SH-SY5Y (cell line): ENCODE measurements at regions not wholly inside any gene's neighbourhood (a gene's known extent, or its start where the extent isn't known, plus 50 kb on each side); places are given as distances from the start of the nearest gene placed in this dataset.

Experiments used
- GATA2 ChIP-seq: IDR thresholded peaks from 2 replicates; pipeline ENCODE4 v1.6.1; 2011; ENCODE audit warnings: mild to moderate bottlenecking, low read depth, low read length
- GATA3 ChIP-seq: IDR thresholded peaks from 2 replicates; pipeline ENCODE4 v1.6.1; 2011; ENCODE audit warnings: low read depth, mild to moderate bottlenecking, low read length, moderate library complexity

DNA sequence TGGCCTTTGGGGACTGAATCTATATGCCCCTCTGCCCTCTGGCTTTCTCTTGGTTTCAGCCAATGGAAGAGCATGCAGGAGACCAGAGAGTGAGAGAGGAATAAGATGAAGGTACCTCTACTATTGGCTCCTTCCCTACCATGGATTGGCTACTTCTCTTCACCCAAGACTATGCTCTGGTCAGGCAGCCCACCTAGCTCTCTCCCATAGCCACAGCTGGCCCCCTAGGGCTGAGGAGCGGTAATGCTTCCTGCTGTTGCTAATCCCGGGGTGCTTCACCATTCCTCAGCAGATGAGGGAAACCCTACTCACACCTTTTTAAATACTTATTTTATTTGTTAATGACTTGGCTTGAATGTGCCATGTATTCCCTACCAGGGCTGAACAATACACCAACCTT lies 142.4 kb downstream of the MREG start:
- no peak for TF ChIP-seq GATA2

DNA sequence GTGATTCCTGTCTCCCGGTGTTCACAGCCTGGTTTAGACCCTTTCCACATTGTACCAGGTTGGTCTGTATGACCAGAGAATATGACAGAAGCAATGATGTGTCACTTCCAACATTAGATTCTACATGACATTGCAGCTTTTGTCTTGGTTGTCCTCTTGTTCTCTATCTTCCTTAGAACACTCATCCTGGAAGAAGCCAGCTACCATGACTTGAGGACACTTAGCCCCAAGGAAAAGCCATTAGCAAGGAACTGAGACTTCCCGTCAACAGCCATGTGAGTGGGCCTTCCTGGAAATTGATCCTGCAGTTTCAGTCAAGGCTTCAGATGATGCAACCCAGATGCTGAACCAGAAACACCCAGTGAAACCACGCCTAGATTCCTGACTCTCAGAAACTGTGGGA lies 143.3 kb downstream of the MREG start:
- TF ChIP-seq GATA3 (no peak), GATA2 (no peak)

DNA sequence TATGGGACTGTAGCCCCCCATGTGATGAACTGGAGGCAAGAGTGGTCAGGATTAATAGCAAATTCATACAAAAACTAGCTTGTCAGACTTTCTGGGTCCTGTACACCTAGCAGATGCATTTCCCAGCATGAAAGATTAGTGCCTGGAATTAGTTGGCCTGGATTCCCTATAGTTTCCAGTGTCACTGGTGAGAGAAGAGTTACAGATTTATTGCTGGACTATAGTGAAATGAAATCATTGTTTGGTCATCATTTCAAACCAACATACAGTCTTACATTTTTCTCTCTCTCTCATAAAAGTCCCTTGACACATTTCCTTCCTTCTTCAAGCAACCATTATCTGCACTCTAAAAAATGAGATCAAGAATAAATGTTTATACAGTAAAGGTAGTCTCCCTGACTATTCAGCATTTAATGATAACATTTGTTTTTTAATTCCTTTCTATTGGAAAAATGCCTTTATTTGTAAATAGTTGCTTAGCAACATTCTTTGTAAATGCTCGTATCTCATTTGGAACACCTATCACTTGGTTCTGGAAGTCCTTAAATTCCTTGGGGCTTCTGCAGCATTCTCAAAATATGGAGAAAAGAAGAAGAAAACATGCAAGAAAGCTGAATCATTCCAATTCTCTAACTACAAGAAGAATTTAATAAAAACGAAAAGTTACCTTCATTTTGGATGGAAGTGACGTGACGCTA lies 144.4 kb downstream of the MREG start:
- no peak for TF ChIP-seq GATA2
- TF ChIP-seq GATA3, result no peak

DNA sequence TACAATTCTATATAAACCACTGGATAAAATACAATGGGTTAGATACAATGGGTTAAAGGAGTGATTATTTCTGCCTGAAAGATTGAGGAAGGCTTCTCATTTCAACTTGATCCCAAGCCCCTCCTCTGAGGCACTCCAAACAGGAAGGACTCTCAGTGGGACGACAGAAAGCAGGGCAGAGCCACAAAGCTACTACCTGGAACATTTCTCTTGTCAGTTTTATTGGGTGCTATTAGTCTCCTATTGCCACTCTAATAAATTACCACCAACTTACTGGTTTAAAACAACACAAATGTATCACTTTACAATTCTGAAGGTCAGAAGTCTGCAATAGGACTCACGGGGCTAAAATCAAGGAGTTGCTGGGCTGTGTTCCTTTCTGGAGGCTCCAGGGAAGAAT lies 146.7 kb downstream of the MREG start:
- TF ChIP-seq GATA2 (no peak), GATA3 (no peak)

DNA sequence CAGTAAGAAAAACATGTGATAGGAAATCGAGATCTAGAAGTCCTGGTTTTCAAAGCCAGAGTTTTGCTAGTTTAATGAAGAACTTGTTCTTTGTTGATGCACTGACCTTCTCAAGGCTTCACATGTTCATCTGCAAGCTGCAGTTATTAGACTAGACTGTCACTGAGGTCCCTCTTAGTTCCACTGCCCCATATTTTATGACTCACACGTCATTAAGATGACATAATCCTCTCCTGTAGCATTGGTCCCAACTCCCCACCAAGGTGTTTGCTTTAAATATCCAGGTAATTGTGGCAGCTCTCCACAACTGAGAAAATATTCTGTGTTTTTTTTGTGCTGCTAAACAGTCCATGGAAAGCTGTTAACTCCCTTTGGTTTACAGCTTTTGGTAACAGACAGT lies 149.7 kb downstream of the MREG start:
- no peak for TF ChIP-seq GATA3
- no peak for TF ChIP-seq GATA2

DNA sequence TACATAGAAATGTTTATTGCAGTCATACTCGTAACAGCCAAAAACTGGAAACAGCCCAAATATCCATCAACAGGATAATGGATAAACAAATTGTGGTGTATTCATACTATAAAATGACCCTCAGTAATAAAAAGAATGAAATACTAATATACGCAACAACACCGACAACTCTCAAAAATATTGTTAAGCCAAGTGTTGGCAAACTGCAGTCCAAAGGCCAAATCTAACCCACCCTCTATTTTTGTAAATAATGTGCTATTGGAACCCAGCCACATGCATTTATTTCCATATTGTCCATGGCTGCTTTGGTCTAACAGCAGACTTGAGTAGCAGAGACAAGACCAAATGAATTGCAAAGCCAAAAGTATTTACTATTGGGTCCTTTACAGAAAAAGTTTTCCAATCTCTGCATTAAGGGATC lies 151.0 kb downstream of the MREG start:
- no peak for TF ChIP-seq GATA2
- TF ChIP-seq GATA3, result no peak

DNA sequence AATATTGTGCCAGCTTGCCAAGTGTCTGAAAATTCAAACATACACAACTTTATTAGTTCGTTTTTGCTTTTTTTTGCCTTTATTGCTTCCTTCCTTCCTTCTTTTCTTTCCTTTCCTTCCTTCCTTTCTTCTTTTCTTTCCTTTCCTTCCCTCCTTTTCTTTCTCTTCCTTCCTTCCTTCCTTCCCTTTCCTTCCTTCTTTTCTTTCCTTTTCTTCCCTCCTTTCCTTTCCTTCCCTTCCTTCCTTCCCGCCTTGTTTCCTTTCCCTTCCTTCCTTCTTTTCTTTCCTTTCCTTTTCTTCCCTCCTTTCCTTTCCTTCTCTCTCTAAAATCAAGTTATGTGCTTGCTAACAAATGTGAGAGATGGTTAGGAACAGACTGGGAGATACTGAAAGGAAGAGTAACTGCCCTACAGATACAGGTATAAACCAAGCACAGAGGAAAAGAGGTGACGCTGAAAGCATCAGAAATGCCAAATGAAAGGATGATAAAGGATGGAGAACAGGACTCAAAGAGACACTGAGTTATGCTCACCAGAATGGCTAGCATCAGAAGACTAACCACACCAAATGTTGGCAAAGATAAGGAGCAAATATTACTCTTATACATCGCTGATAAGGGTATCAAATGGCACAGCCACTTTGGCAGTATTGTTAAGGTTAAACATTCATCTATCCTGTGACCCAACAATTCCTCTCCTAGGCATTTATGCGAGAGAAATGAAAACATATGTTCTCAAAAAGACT lies 151.6 kb downstream of the MREG start:
- TF ChIP-seq GATA3 (no peak), GATA2 (no peak)

DNA sequence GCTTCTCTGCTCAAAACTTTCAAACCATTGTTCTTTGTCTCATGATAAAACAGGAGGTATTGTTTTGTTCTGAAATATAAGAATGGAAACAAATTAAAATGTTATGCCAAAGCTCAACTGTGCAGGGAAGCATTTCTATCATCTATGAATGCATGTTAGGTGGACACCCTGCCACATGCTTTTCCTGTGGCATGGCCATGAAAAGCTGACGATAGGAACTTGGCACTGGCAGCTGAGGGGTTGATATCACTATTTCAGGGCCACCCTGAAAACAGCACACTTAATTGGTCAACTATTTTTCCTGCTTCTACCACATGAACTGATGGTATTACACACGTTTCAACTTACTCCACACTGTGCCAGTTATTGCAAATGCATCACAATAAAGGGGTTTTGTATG lies 157.3 kb downstream of the MREG start:
- TF ChIP-seq GATA3, result no peak
- no peak for TF ChIP-seq GATA2

DNA sequence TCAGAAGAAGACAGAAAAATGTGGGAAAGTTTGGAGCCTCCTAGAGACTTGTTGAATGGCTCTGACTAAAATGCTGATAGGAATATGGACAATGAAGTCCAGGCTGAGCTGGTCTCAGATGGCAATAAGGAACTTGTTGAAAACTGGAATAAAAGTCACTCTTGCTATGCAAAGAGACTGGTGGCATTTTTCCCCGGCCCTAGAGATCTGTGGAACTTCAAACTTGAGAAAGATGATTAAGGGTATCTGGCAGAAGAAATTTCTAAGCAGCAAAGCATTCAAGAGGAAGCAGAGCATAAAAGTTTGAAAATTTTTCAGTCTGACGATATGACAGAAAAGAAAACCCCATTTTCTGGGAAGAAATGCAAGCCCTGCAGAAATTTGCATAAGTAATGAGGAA lies 159.3 kb downstream of the MREG start:
- TF ChIP-seq GATA2 (no peak), GATA3 (no peak)

DNA sequence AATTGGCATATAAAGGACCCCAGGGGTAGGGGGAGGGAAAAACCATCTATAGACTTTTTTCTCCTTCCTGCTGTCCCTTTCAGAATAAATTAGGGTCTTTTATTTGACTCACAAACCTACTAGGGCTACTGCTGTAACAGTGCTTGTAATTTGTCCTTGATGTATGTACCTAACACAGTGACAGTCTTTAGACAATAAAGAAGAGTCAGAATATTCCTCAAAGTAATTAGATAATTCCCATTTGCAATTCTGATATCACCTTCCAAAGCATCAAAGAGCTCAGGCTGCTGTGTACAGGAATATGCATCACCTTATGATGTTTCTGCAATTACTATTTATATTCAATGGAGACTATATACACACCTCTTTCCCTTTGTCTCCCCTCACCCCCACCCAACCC lies 161.7 kb downstream of the MREG start:
- TF ChIP-seq GATA3 (no peak), GATA2 (no peak)

DNA sequence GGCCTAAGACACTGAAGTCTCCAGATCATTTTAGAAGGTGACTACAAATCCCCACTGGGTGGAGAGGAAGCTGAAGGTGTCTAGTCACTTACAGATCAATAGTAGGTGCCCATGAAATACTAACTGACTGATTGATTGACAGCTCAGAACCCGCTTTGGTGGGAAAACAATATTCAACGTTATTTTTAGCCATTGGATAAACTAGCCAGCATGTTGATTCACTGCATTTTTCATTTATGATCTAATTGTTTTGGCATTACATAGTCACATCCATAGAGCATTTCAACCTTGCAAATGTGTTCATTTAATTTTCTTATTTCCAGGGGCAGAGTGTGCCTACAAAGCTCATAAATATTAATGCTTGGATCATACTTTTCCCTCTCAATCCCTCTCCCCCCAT lies 162.3 kb downstream of the MREG start:
- TF ChIP-seq GATA3 (no peak), GATA2 (no peak)

DNA sequence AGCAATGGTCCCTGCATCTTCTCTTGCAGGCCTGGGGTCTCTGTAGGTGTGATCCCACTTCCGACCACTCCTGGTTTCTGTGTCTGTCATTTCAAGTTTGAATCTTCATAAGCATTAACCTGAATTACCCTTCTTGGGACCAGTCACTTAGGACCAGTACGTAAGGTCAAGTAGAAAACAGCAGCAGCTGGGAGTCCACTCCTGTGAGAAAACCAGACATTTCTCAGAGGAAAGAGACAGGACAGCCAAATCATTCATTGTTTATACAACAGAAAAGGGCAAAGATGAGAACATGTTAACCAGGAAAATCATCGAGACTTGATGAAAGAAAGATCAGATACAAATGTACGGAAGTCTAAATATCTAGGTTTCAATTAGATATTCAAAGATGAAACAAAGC lies 163.0 kb downstream of the MREG start:
- TF ChIP-seq GATA3 (no peak), GATA2 (no peak)

DNA sequence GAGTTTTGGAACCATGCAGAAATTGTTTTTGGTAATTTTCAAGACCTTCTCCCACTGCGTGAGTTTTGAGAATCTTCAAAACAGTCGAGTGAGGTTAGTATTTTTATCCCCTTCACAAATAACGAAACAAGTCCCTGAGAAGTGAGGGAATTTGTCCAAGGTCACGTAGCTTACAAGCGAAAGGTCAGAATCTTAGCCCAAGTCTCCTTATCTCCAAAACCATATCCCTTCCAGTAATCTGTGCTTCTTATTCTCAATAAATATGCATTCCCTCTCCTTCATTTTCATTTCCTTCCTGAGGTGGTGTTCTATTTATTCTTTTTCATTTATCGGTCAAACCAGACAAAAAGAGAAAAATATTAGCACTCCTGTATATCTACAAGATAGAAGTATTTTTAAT lies 163.6 kb downstream of the MREG start:
- TF ChIP-seq GATA2 (no peak), GATA3 (no peak)

DNA sequence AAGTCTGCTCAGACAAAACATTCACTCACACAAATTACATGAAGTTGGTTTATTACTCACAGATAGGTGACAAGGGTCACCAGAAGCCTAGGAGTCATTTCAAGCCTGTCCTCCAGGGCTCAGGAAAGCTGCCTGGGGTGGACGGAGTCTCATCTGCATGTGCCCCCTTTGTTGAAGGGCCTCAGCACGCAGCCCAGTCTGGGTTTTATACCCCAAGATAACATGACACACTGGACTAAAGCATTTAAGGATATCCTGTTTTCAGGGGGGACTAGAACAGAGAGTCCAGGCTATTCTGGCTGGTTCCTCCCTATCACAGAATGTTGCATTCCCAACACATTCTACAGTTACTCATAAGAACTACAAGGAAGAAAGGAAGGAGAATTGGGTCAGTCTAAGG lies 164.7 kb downstream of the MREG start:
- TF ChIP-seq GATA3 (no peak), GATA2 (no peak)

DNA sequence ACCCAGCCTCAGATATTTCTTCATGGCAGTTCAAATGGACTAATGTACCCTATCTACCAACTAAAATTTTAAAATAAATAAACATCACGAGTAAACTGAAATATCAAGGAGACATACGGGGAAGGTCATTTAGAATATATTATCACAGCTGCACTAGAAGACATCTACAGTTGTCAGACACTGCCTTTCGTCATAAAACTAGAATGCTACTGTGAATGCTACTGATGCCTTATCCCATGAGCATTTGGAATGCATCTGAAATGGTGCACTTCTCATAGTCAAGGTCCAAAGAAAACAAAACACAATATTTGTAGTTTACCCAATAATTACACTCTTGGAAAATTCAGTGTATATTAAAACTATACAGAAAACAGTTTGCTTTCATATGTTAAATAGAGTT lies 165.2 kb downstream of the MREG start:
- TF ChIP-seq GATA3 (no peak), GATA2 (no peak)

DNA sequence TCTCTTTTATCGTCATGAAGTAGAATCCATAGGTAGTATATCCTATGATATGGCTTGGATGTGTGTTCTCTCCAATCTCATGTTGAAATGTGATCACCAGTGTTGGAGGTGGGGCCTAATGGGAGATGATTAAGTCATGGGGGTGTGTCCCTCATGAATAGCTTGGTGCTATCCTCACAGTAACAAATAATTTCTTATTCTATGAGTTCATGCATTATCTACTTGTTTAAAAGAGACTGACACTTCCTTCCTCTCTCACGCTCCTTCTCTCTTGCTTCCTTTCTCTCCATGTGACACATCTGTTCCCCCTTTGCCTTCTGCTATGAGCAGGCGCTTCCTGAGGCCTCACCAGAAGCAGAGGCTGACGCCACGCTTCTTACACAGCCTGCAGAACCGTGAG lies 165.6 kb downstream of the MREG start:
- TF ChIP-seq GATA3 (no peak), GATA2 (no peak)
